ENCODE measurements at regions not wholly inside any gene's neighbourhood (a gene's known extent, or its start where the extent isn't known, plus 50 kb on each side); places are given as distances from the start of the nearest gene placed in this dataset.

DNA sequence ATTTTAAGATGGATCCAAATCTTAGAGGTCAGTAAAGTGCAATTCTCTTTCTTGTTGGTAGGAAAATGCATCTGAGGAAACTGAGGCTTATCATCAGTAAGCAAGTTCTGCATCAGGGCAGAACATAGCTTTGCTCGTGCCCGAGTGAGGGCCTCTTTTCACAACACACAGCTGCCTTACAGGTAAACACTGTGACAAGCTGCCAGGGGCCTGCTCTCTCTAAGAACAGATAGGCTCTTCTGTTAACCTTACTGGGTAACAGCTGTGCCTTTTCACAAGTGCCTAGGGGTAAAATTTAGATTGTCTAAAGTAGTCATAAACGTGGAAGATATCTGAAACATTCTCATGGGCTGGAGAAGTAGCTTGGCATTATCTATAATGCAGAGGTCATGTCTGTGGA, 118.1 kb downstream of the C3orf38 start:
- TF ChIP-seq, protein P1, sequence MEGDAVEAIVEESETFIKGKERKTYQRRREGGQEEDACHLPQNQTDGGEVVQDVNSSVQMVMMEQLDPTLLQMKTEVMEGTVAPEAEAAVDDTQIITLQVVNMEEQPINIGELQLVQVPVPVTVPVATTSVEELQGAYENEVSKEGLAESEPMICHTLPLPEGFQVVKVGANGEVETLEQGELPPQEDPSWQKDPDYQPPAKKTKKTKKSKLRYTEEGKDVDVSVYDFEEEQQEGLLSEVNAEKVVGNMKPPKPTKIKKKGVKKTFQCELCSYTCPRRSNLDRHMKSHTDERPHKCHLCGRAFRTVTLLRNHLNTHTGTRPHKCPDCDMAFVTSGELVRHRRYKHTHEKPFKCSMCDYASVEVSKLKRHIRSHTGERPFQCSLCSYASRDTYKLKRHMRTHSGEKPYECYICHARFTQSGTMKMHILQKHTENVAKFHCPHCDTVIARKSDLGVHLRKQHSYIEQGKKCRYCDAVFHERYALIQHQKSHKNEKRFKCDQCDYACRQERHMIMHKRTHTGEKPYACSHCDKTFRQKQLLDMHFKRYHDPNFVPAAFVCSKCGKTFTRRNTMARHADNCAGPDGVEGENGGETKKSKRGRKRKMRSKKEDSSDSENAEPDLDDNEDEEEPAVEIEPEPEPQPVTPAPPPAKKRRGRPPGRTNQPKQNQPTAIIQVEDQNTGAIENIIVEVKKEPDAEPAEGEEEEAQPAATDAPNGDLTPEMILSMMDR (IDR thresholded peaks at IDR 0.05; ENCODE audit: low read length): no peak
- TF ChIP-seq EZH2 (IDR thresholded peaks at IDR 0.05; ENCODE audit: borderline replicate concordance, low read length): no peak

All from OCI-LY1 (cell line).